Stimulated activated CD8-positive, alpha-beta memory T cell treated with anti-CD3 and anti-CD28 coated beads, Interleukin-2, amount 100 ng/mL, for 48 hours (primary cell): ENCODE measurements at regions not wholly inside any gene's neighbourhood (a gene's known extent, or its start where the extent isn't known, plus 50 kb on each side); places are given as distances from the start of the nearest gene placed in this dataset.

Experiments used
- DNase-seq, 2 donors: peaks; one replicate each; pipeline ENCODE4 v3.0.0-alpha.2; 2020; ENCODE audit warnings: low read depth in 2 of 2

DNA sequence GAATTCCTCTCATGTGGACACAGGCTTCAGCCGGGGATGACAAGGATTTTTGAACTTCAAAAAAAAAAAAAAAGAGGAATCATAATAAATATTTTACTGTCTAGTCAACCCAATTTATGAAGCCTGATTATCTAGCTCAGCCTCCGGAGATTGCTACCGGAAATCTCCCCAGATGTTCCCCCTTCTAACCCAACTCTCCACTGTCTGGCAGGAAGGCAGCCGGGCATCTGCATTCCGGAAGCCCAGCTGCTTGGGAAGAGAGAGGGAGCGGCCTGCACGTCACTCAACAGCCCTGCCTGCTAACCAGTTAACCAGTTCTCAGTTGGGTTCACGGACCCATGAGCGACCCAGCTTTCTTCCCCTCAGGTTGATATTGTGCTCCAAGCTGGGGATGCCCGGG lies 87.2 kb upstream of the POU3F3 start:
- no peak for DNase-seq

DNA sequence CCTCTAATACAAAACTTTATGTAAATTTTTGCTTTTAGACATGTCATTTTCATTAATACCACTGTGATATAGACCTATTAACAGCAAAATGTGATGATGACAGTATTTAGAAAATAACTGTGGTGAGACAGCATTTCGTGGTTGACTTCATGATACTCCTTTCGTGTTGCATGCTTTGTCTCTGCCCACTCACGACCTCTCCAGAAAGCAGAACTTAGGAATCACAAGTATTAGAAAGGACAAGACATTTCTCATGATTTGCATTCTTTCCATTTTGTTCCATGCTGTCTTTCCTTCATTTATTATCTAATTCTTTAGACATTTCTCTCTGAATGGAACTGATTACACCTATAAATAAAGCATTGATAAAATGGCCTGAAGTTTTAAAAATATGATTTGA lies 85.2 kb upstream of the POU3F3 start:
- no peak for DNase-seq

GRCh38 chr2:104769096-104769495 lies 84.8 kb upstream of the POU3F3 start:
- no peak for DNase-seq

- no peak for DNase-seq
Measured at GRCh38 chr2:104772996-104773395, 80.9 kb upstream of the POU3F3 start.

- no peak for DNase-seq
Measured at GRCh38 chr2:104774631-104775030, 79.3 kb upstream of the POU3F3 start.

- no peak for DNase-seq
Measured at GRCh38 chr2:104777721-104778120, 76.2 kb upstream of the POU3F3 start.

DNA sequence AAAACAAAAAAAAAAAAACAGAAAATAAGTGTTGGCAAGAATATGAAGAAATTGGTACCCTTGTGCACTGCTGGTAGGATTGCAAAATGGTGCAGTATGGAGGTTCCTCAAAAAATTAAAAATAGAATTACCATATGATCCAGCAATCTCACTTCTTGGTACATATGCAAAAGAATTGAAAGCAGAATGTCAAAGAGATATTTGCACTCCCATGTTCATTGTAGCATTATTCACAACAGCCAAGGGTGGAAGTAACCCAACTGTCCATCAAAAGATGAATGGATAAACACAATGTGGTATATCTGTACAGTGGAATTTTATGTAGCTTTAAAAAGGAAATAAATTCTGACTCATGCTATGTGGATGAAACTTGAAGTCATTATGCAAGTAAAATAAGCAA lies 72.8 kb upstream of the POU3F3 start:
- no peak for DNase-seq

DNA sequence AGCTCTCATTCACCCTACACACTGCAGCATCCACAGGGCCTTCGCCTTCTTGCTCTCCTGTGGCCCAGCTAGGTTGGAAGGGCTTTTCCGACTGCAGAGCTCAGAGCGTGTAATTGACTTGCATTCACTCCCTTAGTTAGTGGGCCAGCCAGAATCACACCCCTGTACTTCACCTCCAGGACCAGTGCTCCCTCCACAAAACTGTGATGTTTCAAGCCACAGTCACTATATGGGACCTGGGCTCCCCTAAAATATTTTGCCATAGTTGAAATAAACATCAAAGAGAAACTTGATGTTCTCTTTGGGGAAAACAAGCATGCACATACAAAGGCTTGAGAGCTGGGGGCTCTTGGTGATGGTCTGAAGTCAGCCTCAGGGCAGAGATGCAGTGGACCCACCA lies 69.7 kb upstream of the POU3F3 start:
- DNase-seq, result no peak

DNA sequence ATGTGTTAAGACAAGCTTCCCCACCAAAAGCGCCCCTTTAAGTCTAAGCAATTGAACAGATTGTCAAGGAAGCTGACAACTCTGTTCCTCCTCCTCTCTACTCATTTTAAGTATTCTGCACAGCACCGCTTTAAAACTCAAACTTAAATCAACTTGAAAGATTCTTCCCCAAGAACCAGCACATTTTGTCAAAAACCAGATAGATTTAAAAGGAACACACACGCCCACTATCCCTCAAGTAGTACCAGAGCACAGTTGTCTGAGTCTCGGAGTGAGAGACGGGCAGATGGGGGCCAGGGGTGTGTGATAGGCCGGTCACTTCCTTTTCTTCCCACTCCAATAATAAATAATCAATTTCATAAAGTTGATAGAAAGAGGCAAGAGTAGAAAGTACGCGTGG lies 67.7 kb upstream of the POU3F3 start:
- no peak for DNase-seq

DNA sequence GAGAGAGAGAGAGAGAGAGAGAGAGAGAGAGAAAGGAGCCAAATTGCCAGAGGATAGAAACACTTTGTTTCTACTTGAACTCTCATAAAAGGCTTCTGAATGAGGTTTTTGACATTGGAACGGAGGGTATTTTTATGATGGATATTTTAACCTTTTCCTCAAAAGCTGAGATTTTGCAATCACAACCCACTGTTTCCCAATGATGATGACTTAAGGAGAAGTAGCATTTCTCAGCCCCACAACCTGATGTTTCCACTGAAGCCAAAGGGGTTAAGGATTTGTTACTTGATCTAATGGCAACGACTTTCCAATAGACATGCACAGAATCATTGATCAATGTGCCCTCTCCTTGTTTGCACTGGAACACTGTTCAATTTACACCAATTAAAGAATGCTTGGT lies 67.1 kb upstream of the POU3F3 start:
- DNase-seq, result no peak

DNA sequence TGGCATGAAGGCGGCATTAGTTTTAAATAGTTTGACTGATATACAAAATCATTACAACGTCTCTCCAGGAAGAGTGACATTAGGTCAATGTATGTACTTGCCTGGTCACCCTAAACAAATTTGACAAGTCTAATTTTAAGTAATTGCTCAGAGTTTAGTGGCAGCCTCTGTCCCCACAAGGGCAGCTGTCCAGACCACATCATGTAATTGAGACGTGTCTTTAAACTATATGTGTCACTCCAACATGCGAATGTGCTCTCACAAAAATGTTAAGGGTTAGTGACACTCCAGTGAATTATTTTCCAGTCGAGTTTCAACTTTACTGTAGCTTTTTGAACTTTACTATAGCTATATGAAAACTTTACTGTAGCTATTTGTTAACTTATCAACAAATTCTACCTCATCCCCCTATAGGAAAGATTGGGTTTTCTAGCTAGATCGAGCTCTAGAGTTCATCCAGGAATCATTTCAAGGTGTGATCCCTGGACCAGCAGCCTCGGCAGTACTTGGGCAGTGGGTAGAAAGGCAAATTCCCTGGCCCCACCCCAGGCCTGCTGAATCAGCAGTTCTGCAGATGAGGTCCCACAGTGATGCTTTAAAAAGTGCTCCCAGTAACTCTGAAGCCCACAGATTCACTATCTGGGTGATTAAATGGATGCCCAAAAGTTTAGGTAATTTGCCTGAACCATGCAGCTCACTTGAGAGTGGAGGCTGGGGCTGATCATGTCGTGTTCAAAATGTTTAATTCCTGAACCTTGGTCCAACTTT lies 66.4 kb upstream of the POU3F3 start:
- no peak for DNase-seq

GRCh38 chr2:104788742-104789455 lies 65.0 kb upstream of the POU3F3 start:
- no peak for DNase-seq

- DNase-seq, result no peak
Measured at GRCh38 chr2:104790100-104790811, 63.7 kb upstream of the POU3F3 start.

DNA sequence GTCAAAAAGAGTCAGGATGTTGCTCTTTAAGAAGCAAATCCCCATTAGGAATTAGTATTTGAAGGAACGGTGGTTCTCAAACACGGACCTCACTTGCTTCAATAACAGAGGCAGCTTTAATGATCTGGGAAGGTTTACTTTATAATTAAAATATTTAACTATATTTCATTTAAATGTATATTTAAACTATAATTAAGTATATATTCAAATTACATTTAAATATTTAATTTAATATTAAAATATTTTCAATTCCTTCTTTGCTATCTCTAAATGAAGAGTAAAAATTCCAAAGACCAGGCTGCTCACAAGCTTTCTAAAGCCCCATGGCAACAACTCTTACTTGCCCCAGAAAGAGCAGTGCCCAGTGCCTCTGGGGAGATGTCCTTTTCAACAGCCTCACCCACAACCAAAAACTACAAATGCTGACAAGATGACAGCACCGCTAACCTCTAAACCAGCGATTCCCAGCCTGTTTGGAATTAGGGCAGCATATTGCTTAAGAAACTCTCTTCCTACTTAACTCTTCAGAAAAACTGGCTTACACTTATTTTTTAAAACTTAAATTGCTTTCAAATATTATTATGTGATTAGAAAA lies 62.9 kb upstream of the POU3F3 start:
- DNase-seq, result no peak

DNA sequence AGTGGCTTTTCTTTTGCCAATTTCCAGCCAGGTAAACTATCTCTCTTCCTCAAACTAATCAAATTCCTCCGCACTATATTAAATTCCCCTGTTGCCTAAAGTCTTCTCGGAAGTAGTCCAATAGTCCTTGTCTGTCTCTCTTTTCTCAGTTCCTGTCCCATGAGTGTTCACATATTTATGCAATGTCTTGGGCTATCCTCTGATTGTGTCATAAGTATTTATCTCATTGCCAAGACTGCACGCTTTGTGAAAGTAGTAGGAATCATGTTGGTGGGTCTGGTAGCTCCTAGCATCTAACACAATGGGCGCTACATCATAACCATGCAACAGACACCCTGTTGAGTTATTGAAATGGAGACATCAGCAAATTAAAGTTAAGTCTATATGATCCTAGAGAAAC lies 59.9 kb upstream of the POU3F3 start:
- DNase-seq, result no peak

DNA sequence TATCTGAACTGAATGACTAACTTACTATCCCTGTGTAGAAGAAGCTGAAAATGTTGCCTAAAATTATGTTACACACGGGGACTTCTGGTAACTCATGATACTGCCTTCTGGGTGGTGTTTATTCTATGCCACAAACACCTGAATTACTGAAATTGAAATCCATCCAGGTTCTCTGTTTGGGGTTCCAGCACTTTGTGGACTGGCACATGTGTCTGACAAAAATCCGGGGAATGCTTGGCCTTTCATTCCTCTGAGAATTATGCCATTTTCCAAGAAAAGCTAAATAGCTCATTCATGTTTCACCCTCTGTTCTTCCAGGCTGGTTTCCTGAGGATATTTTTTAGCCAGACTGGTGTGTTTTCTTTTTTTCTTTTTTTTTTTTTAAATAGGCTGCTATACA lies 59.5 kb upstream of the POU3F3 start:
- DNase-seq, result no peak
